ENCODE measurements at regions not wholly inside any gene's neighbourhood (a gene's known extent, or its start where the extent isn't known, plus 50 kb on each side); places are given as distances from the start of the nearest gene placed in this dataset.

GRCh38 chr2:105582952-105583660 lies 161.6 kb upstream of the NCK2 start:
- H3K79me2 ChIP-seq (ENCODE audit: insufficient read depth): no peaks in the 10 kb centered on the region
- H3K9ac ChIP-seq: no peak overlapping the region
- no peak overlapping the region for H3K4me2 ChIP-seq (ENCODE audit: unreplicated experiment)
- no peaks in the 10 kb centered on the region for H3K9me2 ChIP-seq (ENCODE audit: insufficient read depth)
- 32 to 41% methylated on average over 3 of the region's 3 CpGs for WGBS, 2 experiments (ENCODE audit: low coverage in 1 of 2, low lambda C conversion rate in 2 of 2, missing lambda C conversion rate in 2 of 2)
- no peak for DNase-seq
- H3K27me3 ChIP-seq (replicated peaks; ENCODE audit: insufficient read depth): peaks cover 13% of the 10 kb centered on the region; the same call in 1 of the 2 replicates
- H3K4me3 ChIP-seq: no peak overlapping the region
- no peaks in the 10 kb centered on the region for H3F3A ChIP-seq (ENCODE audit: insufficient read depth)
- H2AFZ ChIP-seq: no peak overlapping the region
- H3K36me3 ChIP-seq (ENCODE audit: low read depth): no peaks in the 10 kb centered on the region
- no peaks in the 10 kb centered on the region for H3K4me1 ChIP-seq (ENCODE audit: insufficient read depth)
- H3K27ac ChIP-seq: no peak overlapping the region
- no peaks in the 10 kb centered on the region for H3K9me3 ChIP-seq (ENCODE audit: low read depth)
- in situ Hi-C loops (cut with MboI): no loop called here
- no peaks in the 10 kb centered on the region for H4K20me1 ChIP-seq (ENCODE audit: insufficient read depth)
- TF ChIP-seq EZH2 (IDR thresholded peaks at IDR 0.05; ENCODE audit: insufficient read depth, poor library complexity, severe bottlenecking) (no peak), EZH2phosphoT487 (IDR thresholded peaks at IDR 0.05; ENCODE audit: insufficient read depth, low read depth) (no peak)

- 79 to 86% methylated on average over 3 of the region's 3 CpGs for WGBS, 2 experiments (ENCODE audit: low coverage in 1 of 2, low lambda C conversion rate in 2 of 2, missing lambda C conversion rate in 2 of 2)
- Histone ChIP-seq H3K4me3 (no peak overlapping the region), H3K4me2 (ENCODE audit: unreplicated experiment) (no peak overlapping the region), H3K9ac (no peak overlapping the region), H3K27ac (no peak overlapping the region), H2AFZ (no peak overlapping the region), H3K9me3 (ENCODE audit: low read depth) (no peaks in the 10 kb centered on the region), H3K9me2 (ENCODE audit: insufficient read depth) (no peaks in the 10 kb centered on the region), H3F3A (ENCODE audit: insufficient read depth) (no peaks in the 10 kb centered on the region), H4K20me1 (ENCODE audit: insufficient read depth) (no peaks in the 10 kb centered on the region), H3K27me3 (replicated peaks; ENCODE audit: insufficient read depth) (peaks cover 13% of the 10 kb centered on the region; the same call in 1 of the 2 replicates), H3K79me2 (ENCODE audit: insufficient read depth) (no peaks in the 10 kb centered on the region), H3K4me1 (ENCODE audit: insufficient read depth) (no peaks in the 10 kb centered on the region; the same call in 1 of the 2 replicates), H3K36me3 (ENCODE audit: low read depth) (no peaks in the 10 kb centered on the region)
- in situ Hi-C loops (cut with MboI): no loop called here
- no peak for DNase-seq
- TF ChIP-seq EZH2phosphoT487 (IDR thresholded peaks at IDR 0.05; ENCODE audit: insufficient read depth, low read depth) (no peak), EZH2 (IDR thresholded peaks at IDR 0.05; ENCODE audit: insufficient read depth, poor library complexity, severe bottlenecking) (no peak)
Observed at GRCh38 chr2:105581555-105581944, 163.2 kb upstream of the NCK2 start.

GRCh38 chr2:105580870-105581554 lies 163.7 kb upstream of the NCK2 start:
- WGBS, 2 experiments (ENCODE audit: low coverage in 1 of 2, low lambda C conversion rate in 2 of 2, missing lambda C conversion rate in 2 of 2): 4 to 16% methylated on average over 1 of the region's 1 CpG
- in situ Hi-C loops (cut with MboI): no loop called here
- H3K9ac ChIP-seq: no peak overlapping the region
- H3K4me2 ChIP-seq (ENCODE audit: unreplicated experiment): no peak overlapping the region
- H3K27me3 ChIP-seq (replicated peaks; ENCODE audit: insufficient read depth): peaks cover 13% of the 10 kb centered on the region; the same call in 1 of the 2 replicates
- DNase-seq: no peak
- H3F3A ChIP-seq (ENCODE audit: insufficient read depth): no peaks in the 10 kb centered on the region
- no peaks in the 10 kb centered on the region for H3K36me3 ChIP-seq (ENCODE audit: low read depth)
- H3K9me3 ChIP-seq (ENCODE audit: low read depth): no peaks in the 10 kb centered on the region
- TF ChIP-seq EZH2 (IDR thresholded peaks at IDR 0.05; ENCODE audit: insufficient read depth, poor library complexity, severe bottlenecking) (no peak), EZH2phosphoT487 (IDR thresholded peaks at IDR 0.05; ENCODE audit: insufficient read depth, low read depth) (no peak)
- no peaks in the 10 kb centered on the region for H3K79me2 ChIP-seq (ENCODE audit: insufficient read depth)
- no peak overlapping the region for H3K27ac ChIP-seq
- no peak overlapping the region for H2AFZ ChIP-seq
- no peaks in the 10 kb centered on the region for H4K20me1 ChIP-seq (ENCODE audit: insufficient read depth)
- no peak overlapping the region for H3K4me3 ChIP-seq
- no peaks in the 10 kb centered on the region; the same call in 1 of the 2 replicates for H3K4me1 ChIP-seq (ENCODE audit: insufficient read depth)
- H3K9me2 ChIP-seq (ENCODE audit: insufficient read depth): no peaks in the 10 kb centered on the region

GRCh38 chr2:105580216-105580615 lies 164.5 kb upstream of the NCK2 start:
- Histone ChIP-seq H3K9me3 (ENCODE audit: low read depth) (no peaks in the 10 kb centered on the region), H2AFZ (no peak overlapping the region), H3F3A (ENCODE audit: insufficient read depth) (no peaks in the 10 kb centered on the region), H3K79me2 (ENCODE audit: insufficient read depth) (no peaks in the 10 kb centered on the region), H3K27ac (no peak overlapping the region), H3K27me3 (replicated peaks; ENCODE audit: insufficient read depth) (peaks cover 13% of the 10 kb centered on the region; the same call in 1 of the 2 replicates), H3K9ac (no peak overlapping the region), H3K9me2 (ENCODE audit: insufficient read depth) (no peaks in the 10 kb centered on the region), H3K4me2 (ENCODE audit: unreplicated experiment) (no peak overlapping the region), H3K4me3 (no peak overlapping the region), H3K36me3 (ENCODE audit: low read depth) (no peaks in the 10 kb centered on the region), H3K4me1 (ENCODE audit: insufficient read depth) (no peaks in the 10 kb centered on the region; the same call in 1 of the 2 replicates), H4K20me1 (ENCODE audit: insufficient read depth) (no peaks in the 10 kb centered on the region)
- in situ Hi-C loops (cut with MboI): no loop called here
- DNase-seq: no peak
- WGBS, 2 experiments (ENCODE audit: low coverage in 1 of 2, low lambda C conversion rate in 2 of 2, missing lambda C conversion rate in 2 of 2): 75% methylated on average over 5 of the region's 5 CpGs
- no peak for TF ChIP-seq EZH2 (IDR thresholded peaks at IDR 0.05; ENCODE audit: insufficient read depth, poor library complexity, severe bottlenecking)
- TF ChIP-seq EZH2phosphoT487 (IDR thresholded peaks at IDR 0.05; ENCODE audit: insufficient read depth, low read depth): no peak
